Gastrocnemius medialis (tissue), 4 donors: ENCODE measurements at regions not wholly inside any gene's neighbourhood (a gene's known extent, or its start where the extent isn't known, plus 50 kb on each side); places are given as distances from the start of the nearest gene placed in this dataset.

Experiments used
- ATAC-seq, 2 donors: fragments of 150-250 bp; one replicate each; pipeline ENCODE4 v1.9.1; 2016
- DNase-seq, 2 donors: peaks; one replicate each; pipeline ENCODE4 v3.0.0-alpha.2; 2019
- H3K27ac ChIP-seq, 4 donors: fragments of 200-600 bp; sonication (generic); 1 replicate in 1 of 4; 2 replicates in 3 of 4; pipeline ENCODE4 v1.5.1; 2016 to 2018; ENCODE audit warnings: mild to moderate bottlenecking in 2 of 4, moderate library complexity in 1 of 4
- H3K27me3 ChIP-seq, 3 donors: fragments of 200-600 bp; sonication (generic) in 2 of 3; 1 replicate in 1 of 3; 2 replicates in 2 of 3; pipeline versions ENCODE4 v1.5.1 to v1.6.0; 2016 to 2019; ENCODE audit warnings: mild to moderate bottlenecking in 1 of 3, moderate library complexity in 1 of 3
- H3K36me3 ChIP-seq, 2 donors: fragments of 200-600 bp; sonication (generic) in 1 of 2; one replicate each; pipeline ENCODE4 v1.5.1; 2017 to 2018
- H3K4me1 ChIP-seq, 2 donors: fragments of 200-600 bp; sonication (generic) in 1 of 2; one replicate each; pipeline ENCODE4 v1.5.1; 2016 to 2017; ENCODE audit warnings: mild to moderate bottlenecking in 2 of 2
- H3K4me3 ChIP-seq, 4 donors: fragments of 200-600 bp; sonication (generic) in 3 of 4; 1 replicate in 1 of 4; 2 replicates in 3 of 4; pipeline ENCODE4 v1.5.1; 2016 to 2019; ENCODE audit warnings: mild to moderate bottlenecking in 2 of 4
- H3K9me3 ChIP-seq, 3 donors: fragments of 200-600 bp; sonication (generic) in 2 of 3; 1 replicate in 1 of 3; 2 replicates in 2 of 3; pipeline ENCODE4 v1.5.1; 2016 to 2019
- POLR2A ChIP-seq, 2 donors: fragments of 450-650 bp; IDR thresholded peaks; one replicate each; pipeline ENCODE4 v1.6.1; 2017; ENCODE audit warnings: antibody characterized with exemption in 2 of 2, mild to moderate bottlenecking in 2 of 2, moderate library complexity in 2 of 2
- in situ Hi-C, 4 donors: fragments of 200-750 bp; cut with MboI; loops; one replicate each; pipeline versions ENCODE4 v1.15.0 to v1.8.0; 2017; ENCODE audit warnings: low sequenced_read_pairs in 4 of 4
- intact Hi-C: fragments of 100-400 bp; cut with DNase I; formaldehyde crosslinking; loops from one replicate; pipeline ENCODE4 v1.15.1; 2023; ENCODE audit warnings: low total_unique reads
- TF ChIP-seq, protein P1 (sequence below), 5 experiments: fragments of 450-650 bp in 3 of 5; fragments of 200-600 bp in 2 of 5; sonication (generic) in 2 of 5; IDR thresholded peaks in 4 of 5; conservative IDR thresholded peaks in 1 of 5; 1 replicate in 4 of 5; 2 replicates in 1 of 5; pipeline ENCODE4 v1.5.1; 2016 to 2019; ENCODE audit warnings: antibody characterized with exemption in 5 of 5, mild to moderate bottlenecking in 3 of 5, moderate library complexity in 3 of 5

DNA sequence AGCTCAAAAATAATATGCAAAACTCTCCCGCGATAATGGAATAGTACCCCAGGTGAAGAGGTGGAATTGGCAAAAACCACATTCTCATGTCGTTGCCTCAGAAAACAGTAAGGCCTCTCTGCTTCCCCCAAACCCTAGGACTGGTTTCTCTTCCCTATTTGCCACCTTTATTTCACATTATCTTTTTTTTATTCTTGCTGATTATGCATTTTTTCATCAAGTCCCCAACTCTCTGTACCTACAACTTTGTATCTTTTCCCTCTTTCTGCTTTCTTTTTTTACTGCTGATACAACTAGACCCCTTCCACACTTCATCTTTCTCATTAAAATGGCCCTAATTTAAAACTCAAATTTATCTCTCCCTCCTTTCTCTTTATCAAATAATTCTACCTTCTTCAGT lies 1472.2 kb downstream of the SUCLG1 start:
- H3K9me3 ChIP-seq: no peaks in the 10 kb centered on the region
- no peak overlapping the region for H3K27ac ChIP-seq
- no peaks in the 10 kb centered on the region for H3K4me1 ChIP-seq
- intact Hi-C loops: no loop called here
- ATAC-seq: no peak
- H3K36me3 ChIP-seq: no peaks in the 10 kb centered on the region
- in situ Hi-C loops: no loop called here
- DNase-seq: no peak
- H3K4me3 ChIP-seq: no peak overlapping the region
- no peaks in the 10 kb centered on the region for H3K27me3 ChIP-seq
- TF ChIP-seq, protein P1, sequence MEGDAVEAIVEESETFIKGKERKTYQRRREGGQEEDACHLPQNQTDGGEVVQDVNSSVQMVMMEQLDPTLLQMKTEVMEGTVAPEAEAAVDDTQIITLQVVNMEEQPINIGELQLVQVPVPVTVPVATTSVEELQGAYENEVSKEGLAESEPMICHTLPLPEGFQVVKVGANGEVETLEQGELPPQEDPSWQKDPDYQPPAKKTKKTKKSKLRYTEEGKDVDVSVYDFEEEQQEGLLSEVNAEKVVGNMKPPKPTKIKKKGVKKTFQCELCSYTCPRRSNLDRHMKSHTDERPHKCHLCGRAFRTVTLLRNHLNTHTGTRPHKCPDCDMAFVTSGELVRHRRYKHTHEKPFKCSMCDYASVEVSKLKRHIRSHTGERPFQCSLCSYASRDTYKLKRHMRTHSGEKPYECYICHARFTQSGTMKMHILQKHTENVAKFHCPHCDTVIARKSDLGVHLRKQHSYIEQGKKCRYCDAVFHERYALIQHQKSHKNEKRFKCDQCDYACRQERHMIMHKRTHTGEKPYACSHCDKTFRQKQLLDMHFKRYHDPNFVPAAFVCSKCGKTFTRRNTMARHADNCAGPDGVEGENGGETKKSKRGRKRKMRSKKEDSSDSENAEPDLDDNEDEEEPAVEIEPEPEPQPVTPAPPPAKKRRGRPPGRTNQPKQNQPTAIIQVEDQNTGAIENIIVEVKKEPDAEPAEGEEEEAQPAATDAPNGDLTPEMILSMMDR (IDR thresholded peaks at IDR 0.05 in 4 of 5, conservative IDR thresholded peaks at IDR 0.05 in 1 of 5): no peak
- TF ChIP-seq POLR2A (IDR thresholded peaks at IDR 0.05): no peak

DNA sequence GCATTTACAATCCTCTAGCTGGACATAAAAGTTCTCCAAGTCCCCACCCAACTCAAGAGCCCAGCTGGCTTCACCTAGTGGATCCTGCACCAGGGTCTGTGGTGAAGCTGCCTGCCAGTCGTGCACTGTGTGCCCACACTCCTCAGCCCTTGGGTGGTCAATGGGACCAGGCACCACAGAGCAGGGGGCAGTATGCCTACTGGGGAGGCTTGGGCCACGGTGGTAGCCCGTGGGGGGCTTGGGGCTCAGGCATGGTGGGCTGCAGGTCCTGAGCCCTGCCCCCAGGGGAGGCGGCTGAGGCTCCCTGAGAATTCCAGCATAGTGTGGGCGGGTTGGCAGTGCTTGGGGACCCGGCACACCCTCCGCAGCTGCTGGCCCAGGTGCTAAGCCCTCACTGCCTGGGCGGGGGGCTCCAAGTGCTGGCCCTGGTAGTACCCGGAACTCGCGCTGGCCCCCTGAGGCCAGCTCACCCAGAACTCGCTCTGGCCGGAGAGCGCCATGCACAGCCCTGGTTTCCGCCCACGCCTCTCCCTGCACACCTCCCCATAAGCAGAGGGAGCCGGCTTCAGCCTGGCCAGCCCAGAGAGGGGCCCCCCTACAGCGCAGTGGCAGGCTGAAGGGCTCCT lies 1473.4 kb downstream of the SUCLG1 start:
- Histone ChIP-seq H3K9me3 (no peaks in the 10 kb centered on the region), H3K36me3 (no peaks in the 10 kb centered on the region), H3K27ac (no peak overlapping the region), H3K27me3 (no peaks in the 10 kb centered on the region), H3K4me3 (no peak overlapping the region), H3K4me1 (no peaks in the 10 kb centered on the region)
- DNase-seq (no peak), ATAC-seq (no peak)
- in situ Hi-C loops: no loop called here
- no peak for TF ChIP-seq POLR2A (IDR thresholded peaks at IDR 0.05)
- intact Hi-C loops: no loop called here

DNA sequence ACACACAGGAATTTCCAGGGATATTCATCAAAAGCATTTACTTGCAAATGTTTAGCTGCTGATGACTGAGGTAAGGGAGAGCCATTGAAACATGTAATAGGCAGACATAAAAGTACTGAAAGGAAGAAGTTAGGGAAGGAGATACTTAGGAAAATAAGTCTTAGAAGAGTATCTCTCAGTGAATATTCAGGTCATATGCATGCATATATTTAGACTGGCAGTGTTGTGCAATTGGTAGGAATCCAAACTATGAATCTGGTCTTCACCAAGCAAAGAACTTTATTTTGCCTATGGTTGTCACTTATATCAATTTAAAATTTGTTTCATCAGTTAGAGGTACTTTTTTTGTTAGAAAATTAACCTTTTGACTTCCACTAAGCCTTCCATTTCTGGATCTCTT lies 1490.7 kb downstream of the SUCLG1 start:
- in situ Hi-C loops: no loop called here
- no peak for TF ChIP-seq POLR2A (IDR thresholded peaks at IDR 0.05)
- TF ChIP-seq, protein P1 (IDR thresholded peaks at IDR 0.05 in 4 of 5, conservative IDR thresholded peaks at IDR 0.05 in 1 of 5): no peak
- no peak for ATAC-seq

DNA sequence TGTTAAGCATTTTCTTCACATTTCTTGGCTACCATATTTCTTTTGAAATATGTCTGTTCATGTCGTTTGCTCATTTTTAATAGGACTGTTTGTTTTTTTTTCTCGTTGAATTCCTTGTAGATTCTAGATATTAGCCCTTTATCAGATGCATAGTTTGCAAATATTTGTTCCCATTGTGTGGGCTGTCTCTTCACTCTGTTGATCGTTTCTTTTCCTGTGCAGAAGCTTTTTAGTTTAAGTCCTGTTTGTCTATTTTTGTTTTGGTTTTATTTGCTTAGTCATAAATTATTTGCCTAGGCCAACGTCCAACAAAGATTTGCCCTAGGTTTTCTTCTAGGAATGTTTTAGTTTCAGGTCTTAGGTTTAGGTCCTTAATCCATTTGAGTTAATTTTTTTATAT lies 1494.7 kb downstream of the SUCLG1 start:
- no peaks in the 10 kb centered on the region for H3K4me1 ChIP-seq
- no peaks in the 10 kb centered on the region for H3K9me3 ChIP-seq
- no peak overlapping the region for H3K4me3 ChIP-seq
- intact Hi-C loops (no loop called here), in situ Hi-C loops (no loop called here)
- H3K36me3 ChIP-seq: no peaks in the 10 kb centered on the region
- H3K27me3 ChIP-seq: no peaks in the 10 kb centered on the region
- DNase-seq: no peak
- no peak overlapping the region for H3K27ac ChIP-seq
- no peak for TF ChIP-seq POLR2A (IDR thresholded peaks at IDR 0.05)
- TF ChIP-seq, protein P1 (IDR thresholded peaks at IDR 0.05 in 4 of 5, conservative IDR thresholded peaks at IDR 0.05 in 1 of 5): no peak
- no peak for ATAC-seq

More for the DNA sequence above, 1490.7 kb downstream of the SUCLG1 start:
- H3K4me3 ChIP-seq: no peak overlapping the region
- H3K27me3 ChIP-seq: no peaks in the 10 kb centered on the region
- H3K27ac ChIP-seq: no peak overlapping the region
- intact Hi-C loops: no loop called here
- H3K36me3 ChIP-seq: no peaks in the 10 kb centered on the region
- no peaks in the 10 kb centered on the region for H3K9me3 ChIP-seq
- H3K4me1 ChIP-seq: no peaks in the 10 kb centered on the region
- DNase-seq: no peak

DNA sequence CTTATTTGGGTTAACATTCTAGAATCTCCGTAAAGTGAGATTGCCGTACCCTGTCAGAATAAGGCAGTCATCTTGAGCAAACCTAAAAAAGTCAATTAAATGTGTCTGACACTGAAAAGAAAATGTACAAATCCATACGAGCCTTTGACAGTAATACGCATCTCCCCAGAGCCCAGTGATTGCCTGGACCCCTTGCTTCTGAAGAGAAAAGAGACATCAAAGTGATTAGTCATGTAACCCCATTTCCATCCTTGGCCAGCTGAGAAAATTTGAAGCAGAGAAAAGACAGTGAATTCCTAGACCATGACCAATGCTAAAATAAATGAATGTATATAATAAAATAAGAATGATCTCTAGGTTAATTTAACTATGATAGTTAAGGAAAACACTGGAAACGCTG lies 1499.4 kb downstream of the SUCLG1 start:
- Histone ChIP-seq H3K27me3 (no peaks in the 10 kb centered on the region), H3K27ac (no peak overlapping the region), H3K36me3 (no peaks in the 10 kb centered on the region), H3K4me3 (no peak overlapping the region), H3K4me1 (no peaks in the 10 kb centered on the region), H3K9me3 (no peaks in the 10 kb centered on the region)
- in situ Hi-C loops (no loop called here), intact Hi-C loops (no loop called here)
- DNase-seq (no peak), ATAC-seq (no peak)
- TF ChIP-seq POLR2A (IDR thresholded peaks at IDR 0.05): no peak
- TF ChIP-seq, protein P1 (IDR thresholded peaks at IDR 0.05 in 4 of 5, conservative IDR thresholded peaks at IDR 0.05 in 1 of 5): no peak
